BE2C (cell line): ENCODE measurements at regions not wholly inside any gene's neighbourhood (a gene's known extent, or its start where the extent isn't known, plus 50 kb on each side); places are given as distances from the start of the nearest gene placed in this dataset.
"Not testable (repeated sequence)": the region's sequence is repeated elsewhere in the genome, so short reads cannot be mapped to it uniquely, and the experiment has no call there.

Experiments
- DNase-seq: peaks from one replicate; pipeline ENCODE4 v3.0.0-alpha.2; 2020
- H3K27me3 ChIP-seq: fragments of 250-450 bp; sonication (Bioruptor Pico); 2 replicates; pipeline ENCODE4 v1.5.1; 2020; ENCODE audit warnings: mild to moderate bottlenecking
- H3K36me3 ChIP-seq: fragments of 250-450 bp; sonication (Bioruptor Pico); 2 replicates; pipeline ENCODE4 v1.5.1; 2020; ENCODE audit warnings: mild to moderate bottlenecking
- H3K4me1 ChIP-seq: fragments of 250-450 bp; sonication (Bioruptor Pico); 2 replicates; pipeline ENCODE4 v1.5.1; 2020
- H3K4me3 ChIP-seq: 2 replicates; pipeline ENCODE4 v1.5.1; 2011; ENCODE audit warnings: low read depth, low read length
- H3K9me3 ChIP-seq: fragments of 250-450 bp; sonication (Bioruptor Pico); 2 replicates; pipeline ENCODE4 v1.5.1; 2020
- TF ChIP-seq, protein P1 (sequence below): IDR thresholded peaks from 2 replicates; pipeline ENCODE4 v1.5.1; 2012; ENCODE audit warnings: mild to moderate bottlenecking, low read depth, low read length

DNA sequence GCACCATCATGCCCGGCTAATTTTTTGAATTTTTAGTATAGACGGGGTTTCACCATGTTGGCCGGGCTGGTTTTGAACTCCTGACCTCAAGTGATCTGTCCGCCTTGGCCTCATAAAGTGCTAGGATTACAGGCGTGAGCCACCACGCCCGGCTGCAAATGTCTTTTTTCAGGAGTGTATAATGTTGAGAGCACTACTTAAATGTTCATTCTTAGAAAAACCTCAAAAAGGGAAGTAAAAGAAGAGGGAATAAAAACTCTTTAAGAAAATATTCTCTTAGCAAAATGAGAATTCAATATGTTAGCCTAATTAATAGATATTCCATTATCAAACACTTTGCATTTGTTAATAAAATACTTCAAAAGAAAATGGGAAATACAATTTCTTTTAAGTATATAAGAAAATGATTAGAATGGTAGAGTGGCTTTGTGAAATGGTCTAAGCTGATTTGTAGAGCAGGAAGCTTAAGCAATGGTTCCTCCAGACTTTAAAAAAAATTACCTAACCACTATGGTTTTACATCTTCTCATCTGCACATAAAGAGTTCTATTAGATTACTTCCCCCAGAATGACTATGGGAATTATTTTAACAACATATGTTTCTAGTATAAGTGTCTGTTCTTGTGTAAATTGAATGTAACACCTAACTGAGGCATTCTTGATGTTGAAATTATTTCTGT lies 226.7 kb upstream of the ALCAM start:
- TF ChIP-seq, protein P1, sequence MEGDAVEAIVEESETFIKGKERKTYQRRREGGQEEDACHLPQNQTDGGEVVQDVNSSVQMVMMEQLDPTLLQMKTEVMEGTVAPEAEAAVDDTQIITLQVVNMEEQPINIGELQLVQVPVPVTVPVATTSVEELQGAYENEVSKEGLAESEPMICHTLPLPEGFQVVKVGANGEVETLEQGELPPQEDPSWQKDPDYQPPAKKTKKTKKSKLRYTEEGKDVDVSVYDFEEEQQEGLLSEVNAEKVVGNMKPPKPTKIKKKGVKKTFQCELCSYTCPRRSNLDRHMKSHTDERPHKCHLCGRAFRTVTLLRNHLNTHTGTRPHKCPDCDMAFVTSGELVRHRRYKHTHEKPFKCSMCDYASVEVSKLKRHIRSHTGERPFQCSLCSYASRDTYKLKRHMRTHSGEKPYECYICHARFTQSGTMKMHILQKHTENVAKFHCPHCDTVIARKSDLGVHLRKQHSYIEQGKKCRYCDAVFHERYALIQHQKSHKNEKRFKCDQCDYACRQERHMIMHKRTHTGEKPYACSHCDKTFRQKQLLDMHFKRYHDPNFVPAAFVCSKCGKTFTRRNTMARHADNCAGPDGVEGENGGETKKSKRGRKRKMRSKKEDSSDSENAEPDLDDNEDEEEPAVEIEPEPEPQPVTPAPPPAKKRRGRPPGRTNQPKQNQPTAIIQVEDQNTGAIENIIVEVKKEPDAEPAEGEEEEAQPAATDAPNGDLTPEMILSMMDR = no peak
- no peaks in the 10 kb centered on the region for H3K27me3 ChIP-seq
- no peak overlapping the region for H3K4me3 ChIP-seq
- H3K4me1 ChIP-seq = peaks cover 3% of the 10 kb centered on the region; the same call in 1 of the 2 replicates
- H3K9me3 ChIP-seq = no peaks in the 10 kb centered on the region
- DNase-seq = no peak
- H3K36me3 ChIP-seq = no peaks in the 10 kb centered on the region

DNA sequence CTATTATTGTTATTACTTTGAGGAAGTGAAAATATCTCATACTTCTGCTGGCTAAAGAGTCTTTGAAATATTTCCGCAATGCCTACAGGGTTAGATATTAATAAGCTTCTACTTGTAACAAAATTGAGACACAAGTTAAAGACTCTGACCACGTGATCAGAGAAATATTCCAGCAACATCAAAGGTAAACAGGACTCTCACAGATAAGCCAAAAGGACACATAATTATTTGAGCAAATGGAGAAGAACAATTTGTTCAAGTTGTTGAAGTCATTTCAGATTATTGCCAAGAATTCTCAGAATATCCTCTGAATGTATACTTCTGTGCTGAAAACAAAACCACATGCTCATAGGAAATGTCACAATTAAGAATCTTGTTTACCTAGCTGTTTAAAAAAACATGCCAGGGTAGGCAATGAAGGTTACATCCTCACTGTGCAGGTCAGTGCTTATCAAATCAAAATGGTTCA lies 225.8 kb upstream of the ALCAM start:
- no peak overlapping the region for H3K4me3 ChIP-seq
- H3K9me3 ChIP-seq = no peaks in the 10 kb centered on the region
- TF ChIP-seq, protein P1 = no peak
- DNase-seq = no peak
- H3K27me3 ChIP-seq = no peaks in the 10 kb centered on the region; the same call in 1 of the 2 replicates
- H3K4me1 ChIP-seq = peaks cover 13% of the 10 kb centered on the region
- H3K36me3 ChIP-seq = no peaks in the 10 kb centered on the region

DNA sequence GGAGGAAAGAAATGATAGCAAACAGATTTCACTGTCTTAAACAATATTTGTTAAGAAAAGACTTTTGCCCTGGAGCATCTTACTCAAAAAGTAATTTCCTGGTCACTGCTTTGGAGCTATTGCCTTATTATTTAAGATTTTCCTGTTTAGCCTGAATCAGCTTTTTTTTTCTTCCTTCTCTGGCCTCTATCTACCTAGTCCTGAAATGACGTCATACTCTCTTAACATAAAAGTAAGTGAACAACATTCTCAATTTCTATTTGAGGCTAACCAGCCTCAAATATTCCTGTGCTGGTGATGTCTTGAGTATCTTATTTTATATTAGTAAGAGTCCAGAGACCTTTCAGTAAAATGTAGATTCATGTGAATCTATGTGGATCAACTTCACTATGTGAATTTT lies 221.9 kb upstream of the ALCAM start:
- Histone ChIP-seq H3K36me3 (no peaks in the 10 kb centered on the region), H3K27me3 (no peaks in the 10 kb centered on the region; the same call in 1 of the 2 replicates), H3K9me3 (no peaks in the 10 kb centered on the region), H3K4me3 (no peak overlapping the region), H3K4me1 (peaks cover 33% of the 10 kb centered on the region)
- DNase-seq = no peak
- TF ChIP-seq, protein P1 = no peak

DNA sequence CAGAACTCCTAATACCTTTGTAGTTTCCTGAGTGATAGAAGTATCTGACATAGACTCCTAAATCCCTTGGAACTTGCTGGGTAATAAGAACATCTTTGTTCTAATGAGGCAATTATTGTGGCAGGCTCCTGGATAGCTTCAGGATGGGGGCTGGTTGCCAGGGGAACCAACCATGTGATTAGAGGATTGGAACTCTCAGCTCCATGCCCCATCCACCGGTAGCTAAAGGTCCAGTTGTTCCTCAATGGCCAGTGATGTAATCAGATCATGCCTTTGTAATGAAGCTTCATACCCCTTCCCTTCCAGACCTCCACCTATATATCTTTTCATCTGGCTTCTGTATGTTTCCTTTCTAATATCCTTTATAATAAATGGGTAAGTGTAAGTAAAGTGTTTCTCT lies 221.2 kb upstream of the ALCAM start:
- Histone ChIP-seq H3K9me3 (no peaks in the 10 kb centered on the region), H3K4me3 (no peak overlapping the region), H3K36me3 (no peaks in the 10 kb centered on the region), H3K4me1 (peaks cover 33% of the 10 kb centered on the region), H3K27me3 (no peaks in the 10 kb centered on the region; the same call in 1 of the 2 replicates)
- peak; percentile 63 for DNase-seq
- TF ChIP-seq, protein P1 = 0 out of 2 replicates have a peak, but pooled peaks have one; percentile 5

DNA sequence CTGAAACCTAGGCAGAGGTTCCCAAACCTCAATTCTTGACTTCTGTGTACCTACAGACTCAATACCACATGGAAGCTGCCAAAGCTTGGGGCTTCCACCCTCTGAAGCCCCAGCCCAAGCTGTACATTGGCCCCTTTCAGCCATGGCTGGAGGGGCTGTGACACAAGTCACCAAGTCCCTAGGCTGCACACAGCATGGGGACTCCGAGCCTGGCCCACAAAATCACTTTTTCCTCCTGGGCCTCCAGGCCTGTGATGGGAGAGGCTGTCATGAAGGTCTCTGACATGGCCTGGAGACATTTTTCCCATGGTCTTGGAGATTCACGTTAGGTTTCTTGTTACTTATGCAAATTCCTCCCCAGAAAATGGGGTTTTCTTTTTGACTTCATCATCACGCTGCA lies 217.5 kb upstream of the ALCAM start:
- DNase-seq, H3K36me3 ChIP-seq, H3K27me3 ChIP-seq, H3K9me3 ChIP-seq, H3K4me3 ChIP-seq: not testable (repeated sequence)
- H3K4me1 ChIP-seq = peaks cover 33% of the 10 kb centered on the region

DNA sequence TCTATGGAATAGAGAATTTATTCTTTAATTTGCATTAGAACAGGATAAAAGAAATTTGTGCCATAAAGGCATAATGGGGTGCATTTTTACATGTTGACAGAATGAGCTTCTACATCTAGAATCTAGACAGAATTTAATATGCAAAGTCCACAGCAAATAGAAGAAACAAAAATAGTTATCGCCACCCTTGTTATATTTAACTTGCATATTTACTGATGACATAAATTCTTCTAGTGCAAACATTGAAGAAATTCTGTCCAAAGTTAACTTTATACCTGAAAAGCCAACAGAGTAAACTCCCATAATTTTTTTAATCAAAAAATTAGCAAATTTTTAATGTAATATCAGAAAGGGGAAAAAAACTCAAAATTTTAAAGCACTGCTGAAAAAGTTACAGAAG lies 213.7 kb upstream of the ALCAM start:
- Histone ChIP-seq H3K36me3 (no peaks in the 10 kb centered on the region), H3K27me3 (no peaks in the 10 kb centered on the region), H3K9me3 (no peaks in the 10 kb centered on the region), H3K4me1 (peaks cover 2% of the 10 kb centered on the region), H3K4me3 (no peak overlapping the region)
- no peak for DNase-seq
- TF ChIP-seq, protein P1 = no peak
